ENCODE measurements at regions not wholly inside any gene's neighbourhood (a gene's known extent, or its start where the extent isn't known, plus 50 kb on each side); places are given as distances from the start of the nearest gene placed in this dataset.

DNA sequence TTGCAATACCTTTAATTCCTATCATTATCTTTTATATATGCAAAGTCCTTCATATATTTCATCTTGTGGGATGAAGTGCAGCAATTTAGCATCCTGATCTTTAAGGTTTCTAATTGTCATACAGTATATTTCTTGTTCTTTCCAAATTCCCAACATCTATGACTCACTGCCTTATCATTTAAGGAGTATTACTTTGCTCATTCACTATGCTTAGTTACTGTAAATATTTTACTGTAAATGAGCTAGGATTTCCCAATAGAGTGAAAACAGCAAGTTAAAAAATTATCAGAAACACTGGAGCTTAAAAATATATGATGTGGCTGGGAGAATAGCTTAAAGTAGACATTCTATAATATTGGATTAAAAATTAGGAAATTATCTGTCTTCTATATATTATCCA, 69.9 kb downstream of the SLITRK6 start:
- TF ChIP-seq, protein P1, sequence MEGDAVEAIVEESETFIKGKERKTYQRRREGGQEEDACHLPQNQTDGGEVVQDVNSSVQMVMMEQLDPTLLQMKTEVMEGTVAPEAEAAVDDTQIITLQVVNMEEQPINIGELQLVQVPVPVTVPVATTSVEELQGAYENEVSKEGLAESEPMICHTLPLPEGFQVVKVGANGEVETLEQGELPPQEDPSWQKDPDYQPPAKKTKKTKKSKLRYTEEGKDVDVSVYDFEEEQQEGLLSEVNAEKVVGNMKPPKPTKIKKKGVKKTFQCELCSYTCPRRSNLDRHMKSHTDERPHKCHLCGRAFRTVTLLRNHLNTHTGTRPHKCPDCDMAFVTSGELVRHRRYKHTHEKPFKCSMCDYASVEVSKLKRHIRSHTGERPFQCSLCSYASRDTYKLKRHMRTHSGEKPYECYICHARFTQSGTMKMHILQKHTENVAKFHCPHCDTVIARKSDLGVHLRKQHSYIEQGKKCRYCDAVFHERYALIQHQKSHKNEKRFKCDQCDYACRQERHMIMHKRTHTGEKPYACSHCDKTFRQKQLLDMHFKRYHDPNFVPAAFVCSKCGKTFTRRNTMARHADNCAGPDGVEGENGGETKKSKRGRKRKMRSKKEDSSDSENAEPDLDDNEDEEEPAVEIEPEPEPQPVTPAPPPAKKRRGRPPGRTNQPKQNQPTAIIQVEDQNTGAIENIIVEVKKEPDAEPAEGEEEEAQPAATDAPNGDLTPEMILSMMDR (IDR thresholded peaks at IDR 0.05): no peak
- no peak for TF ChIP-seq EZH2 (IDR thresholded peaks at IDR 0.05; ENCODE audit: borderline replicate concordance, insufficient read depth, low read depth, low read length, poor library complexity, severe bottlenecking)

All from B cell (primary cell).